ENCODE measurements at regions not wholly inside any gene's neighbourhood (a gene's known extent, or its start where the extent isn't known, plus 50 kb on each side); places are given as distances from the start of the nearest gene placed in this dataset.

DNA sequence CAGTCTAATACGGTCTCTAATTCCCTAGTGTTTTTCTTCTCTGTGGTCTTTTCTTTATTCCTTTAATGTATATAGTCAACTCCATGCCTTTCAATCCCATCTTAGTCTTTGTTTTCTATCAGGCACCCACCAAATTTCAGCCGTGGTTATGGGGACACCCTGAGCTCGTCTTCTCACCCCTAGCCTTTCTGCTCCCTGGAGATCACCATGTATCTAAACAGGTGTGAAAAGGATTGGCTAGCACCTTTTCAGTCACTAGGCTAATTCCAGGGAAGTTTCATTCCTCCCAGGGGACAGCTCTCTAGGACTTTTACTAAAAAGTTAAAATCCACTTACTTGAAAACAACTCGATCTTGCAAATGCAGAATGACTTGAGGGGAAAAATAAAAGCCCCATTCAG, 291.3 kb downstream of the ETNK1 start:
- no peak for DNase-seq

DNA sequence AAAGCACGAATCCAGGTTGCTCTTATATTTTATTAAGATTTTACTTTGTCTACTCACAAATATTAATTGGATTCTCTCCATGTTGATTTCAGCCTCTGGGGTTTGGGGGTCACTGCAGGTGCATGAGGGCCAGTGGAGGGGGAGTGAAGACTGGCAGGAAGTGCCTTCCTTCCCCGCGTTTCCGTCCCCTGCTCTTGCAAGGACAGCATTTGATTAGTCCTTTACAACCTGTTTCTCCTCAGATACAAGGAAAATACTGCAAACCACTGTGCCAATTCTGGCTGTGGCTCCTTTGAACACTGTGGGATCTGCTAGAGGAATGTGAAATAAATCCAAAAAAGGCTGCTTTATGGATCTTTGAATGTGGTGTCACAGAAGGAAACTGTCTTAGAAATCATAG, 291.8 kb downstream of the ETNK1 start:
- no peak for DNase-seq

DNA sequence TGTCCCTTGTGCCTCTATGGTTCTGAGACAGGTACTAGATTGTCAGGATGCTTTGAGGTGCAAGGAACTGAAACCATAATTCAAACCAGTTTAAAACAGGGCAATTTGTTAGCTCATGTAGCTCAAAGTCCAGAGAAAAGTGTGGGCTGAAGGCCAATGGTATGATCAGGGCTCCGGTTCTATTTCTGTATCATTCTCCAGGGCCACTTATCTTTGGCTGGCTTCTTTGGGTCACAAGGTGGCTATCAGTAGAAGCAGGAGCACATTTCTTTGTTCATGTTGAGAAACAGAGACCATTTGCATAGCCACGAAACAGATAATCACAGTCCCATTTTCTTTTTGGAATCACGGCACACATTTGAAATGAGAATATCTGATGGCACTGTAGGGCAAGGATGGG, 294.9 kb downstream of the ETNK1 start:
- DNase-seq, result no peak

DNA sequence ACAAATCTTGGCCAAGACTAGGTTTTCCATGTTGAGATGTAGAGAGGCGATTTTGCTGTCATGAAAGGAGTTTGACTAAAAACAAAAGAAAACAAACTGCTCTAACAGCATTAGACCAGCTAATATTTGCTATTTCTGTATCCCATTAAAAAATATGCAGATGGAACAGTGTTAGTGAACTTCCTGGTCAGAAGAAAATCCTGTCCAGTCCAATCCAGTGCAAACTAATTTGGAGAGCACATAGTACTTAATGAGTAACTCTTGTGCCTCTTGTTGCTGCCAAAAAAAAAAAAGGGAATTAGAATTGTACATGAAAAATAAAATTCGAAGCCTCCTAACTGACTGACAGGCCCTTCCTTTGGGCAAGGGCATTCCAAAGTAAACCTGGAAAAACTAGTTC, 298.8 kb downstream of the ETNK1 start:
- DNase-seq, result no peak

DNA sequence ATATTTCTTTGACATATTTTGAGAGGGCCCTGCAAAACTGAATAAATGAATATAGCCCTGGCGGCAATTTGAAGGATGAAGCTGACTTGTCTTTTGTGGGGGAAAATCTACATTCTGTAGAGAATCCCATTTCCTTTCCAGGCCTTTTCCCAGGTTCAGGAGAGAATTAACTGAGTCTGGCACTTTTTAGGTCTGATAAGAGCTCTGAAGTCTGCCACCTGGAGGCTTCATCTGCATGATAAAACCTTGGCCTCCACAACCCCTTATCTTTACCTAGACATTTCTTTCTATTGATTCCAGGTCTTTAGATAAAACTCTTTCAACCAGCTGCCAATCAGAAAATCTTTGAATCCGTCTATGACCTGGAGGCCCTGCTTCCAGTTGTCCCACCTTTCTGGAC, 299.4 kb downstream of the ETNK1 start:
- DNase-seq, result no peak

DNA sequence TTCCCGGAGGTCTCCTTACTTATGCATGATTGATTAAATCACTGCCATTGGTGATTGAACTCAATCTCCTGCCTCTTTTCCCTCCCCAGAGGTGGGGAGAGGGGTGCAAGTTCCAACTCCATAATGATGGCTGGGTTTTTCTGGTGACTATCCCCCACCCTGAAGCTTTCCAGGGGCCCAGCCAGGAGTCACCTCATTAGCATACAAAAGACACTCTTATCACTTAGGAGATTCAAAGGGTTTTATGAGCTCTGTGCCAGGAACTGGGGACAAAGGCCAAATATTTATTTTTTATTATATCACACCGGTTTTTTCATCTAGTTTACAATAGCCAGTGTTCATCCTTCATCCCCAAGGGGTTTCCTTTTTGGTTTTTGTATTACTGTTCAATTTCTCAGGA, 300.7 kb downstream of the ETNK1 start:
- no peak for DNase-seq

DNA sequence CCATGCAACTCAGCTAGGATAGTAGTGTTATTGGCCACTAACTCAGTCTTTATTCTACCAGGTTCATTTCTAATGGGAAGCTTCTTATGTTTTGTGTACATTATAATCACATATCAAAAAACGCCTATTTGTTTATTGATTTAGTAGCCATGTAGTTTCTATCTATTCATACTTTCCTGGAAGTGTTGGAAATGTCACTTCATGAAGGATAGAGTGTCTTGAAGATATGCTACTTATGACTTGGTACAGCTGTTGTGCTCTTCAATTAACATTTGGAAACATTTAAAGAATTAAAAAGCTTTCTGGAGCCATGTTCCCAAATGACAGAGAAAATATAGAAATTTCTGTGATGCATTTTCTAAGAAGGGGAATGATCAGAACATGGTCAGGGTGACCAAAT, 307.5 kb downstream of the ETNK1 start:
- no peak for DNase-seq

DNA sequence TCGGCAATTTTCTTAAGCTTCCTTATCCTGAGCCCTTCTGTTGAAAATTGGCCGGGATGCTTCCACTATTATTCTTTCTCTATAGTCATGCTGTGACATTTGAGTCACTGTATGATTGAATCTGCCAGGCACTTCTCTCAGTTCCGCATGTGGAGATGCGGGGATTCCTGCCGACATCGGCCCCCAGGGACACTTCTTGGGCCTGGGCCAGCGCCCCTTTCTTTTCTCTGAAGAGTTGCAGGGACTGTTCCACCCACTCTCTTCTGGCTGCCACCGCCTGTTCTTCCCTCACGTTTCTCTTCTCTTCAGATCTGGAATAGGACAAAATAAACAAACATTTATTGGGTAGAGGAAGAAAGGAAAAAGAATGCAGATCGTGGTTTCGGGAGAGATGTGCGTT, 310.1 kb downstream of the ETNK1 start:
- no peak for DNase-seq

DNA sequence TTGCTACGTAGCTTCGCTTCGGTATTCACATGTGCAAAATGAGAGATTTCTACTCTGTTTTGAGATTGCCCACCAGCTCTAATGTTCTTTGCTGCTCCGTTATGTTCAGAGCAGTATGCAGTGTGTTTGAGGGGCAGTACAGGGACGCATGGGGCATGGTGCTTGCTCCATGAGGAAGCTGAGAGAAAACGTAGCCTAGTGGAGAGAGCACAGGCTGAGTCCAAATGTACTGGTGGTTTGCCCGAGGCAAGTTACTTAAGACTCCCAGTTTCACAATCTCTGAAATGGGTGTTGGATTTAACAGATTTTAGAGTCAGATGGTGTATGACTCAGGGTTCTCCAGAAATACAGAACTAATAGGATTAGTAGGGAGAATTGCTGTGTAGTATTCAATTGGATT, 310.5 kb downstream of the ETNK1 start:
- no peak for DNase-seq

DNA sequence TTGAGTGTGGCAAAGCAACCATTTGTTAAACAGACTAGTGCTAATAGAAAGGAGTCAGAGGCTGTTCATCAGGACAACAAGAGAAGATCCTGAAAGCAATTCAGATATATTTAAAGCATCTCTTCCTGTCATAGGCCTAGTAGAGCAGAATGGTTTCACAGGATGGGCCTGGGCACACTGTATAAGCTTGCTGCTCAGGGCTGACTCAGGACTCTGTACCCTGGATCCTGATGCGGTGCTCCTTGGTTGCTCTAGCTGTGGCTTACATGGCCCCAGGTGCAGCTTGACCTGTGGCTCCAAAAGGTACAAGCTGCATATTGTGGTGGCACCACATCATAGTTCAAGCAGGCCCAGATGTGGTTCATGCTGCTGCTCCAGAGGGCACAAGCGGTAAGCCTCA, 313.4 kb downstream of the ETNK1 start:
- no peak for DNase-seq

DNA sequence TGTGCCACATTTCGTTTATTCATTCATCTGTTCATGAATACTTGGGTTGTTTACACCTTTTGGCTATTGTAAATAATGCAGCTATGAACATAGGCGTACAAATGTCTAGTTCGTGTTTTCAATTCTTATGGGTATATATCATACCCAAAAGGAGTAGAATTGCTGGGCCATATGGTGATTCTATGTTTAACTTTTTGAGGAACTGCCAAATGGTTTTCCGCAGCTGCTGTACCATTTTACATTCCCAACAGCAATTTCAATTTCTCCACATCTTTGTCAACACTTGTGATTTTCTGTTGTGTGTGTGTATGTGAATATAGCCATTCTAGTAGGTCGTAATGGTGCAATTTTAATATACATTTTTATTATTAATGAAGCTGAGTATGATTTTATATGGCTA, 326.2 kb downstream of the ETNK1 start:
- no peak for DNase-seq

DNA sequence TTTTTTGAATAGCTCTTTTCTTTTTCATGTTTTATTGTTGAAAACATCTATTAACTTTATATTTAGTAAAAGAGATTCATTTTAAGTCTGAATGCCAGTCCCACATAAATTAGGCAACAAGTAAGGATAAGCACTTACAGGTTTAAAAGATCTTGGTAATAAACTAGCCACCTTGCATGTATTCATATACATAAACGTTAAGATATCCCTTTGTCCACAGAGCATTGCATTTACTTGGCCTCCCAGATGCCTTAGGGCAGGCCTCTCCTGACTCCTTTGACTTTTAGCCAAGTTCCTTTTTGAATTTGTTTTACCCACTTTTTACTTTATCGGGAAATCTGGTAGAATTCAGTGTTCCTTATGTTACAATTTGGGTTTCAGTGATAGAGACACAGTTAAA, 331.7 kb downstream of the ETNK1 start:
- no peak for DNase-seq

DNA sequence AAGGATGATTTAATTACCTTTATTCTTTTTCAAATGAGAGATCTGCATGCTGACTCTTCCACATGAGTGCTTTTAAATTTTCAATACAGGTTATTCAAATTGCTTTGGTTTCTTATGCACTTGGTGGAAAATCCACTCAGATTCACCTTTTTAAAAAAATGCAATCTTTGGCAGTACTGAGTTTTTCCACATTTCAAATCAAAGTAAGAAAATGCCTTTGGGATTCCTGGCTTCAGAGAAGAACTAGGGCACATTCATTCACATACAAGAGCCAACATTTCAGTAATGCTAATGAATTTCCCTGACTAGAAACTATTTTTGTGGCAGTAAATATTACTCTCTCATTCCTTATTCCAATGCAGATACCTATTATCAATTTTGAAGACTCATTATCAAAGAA, 342.2 kb downstream of the ETNK1 start:
- no peak for DNase-seq

DNA sequence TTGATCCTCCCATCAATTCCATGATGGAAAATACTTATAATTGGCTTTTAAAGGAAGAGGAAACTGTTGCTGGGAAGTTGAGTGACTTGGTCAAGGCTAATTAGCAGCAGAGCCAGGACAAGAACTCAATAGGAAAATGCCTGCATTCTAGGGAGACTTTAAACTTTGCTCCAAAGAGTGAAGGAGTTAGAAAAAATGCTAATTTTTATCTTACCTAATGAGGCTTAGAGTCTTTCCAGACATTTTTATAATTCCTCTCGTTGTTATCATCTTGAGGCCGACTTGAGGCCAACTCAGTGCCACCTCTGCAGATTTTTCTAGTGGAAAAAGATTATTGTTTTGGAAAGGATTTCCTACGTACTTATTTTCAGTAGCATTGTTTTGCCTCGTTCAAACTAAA, 344.6 kb downstream of the ETNK1 start:
- DNase-seq, result no peak

DNA sequence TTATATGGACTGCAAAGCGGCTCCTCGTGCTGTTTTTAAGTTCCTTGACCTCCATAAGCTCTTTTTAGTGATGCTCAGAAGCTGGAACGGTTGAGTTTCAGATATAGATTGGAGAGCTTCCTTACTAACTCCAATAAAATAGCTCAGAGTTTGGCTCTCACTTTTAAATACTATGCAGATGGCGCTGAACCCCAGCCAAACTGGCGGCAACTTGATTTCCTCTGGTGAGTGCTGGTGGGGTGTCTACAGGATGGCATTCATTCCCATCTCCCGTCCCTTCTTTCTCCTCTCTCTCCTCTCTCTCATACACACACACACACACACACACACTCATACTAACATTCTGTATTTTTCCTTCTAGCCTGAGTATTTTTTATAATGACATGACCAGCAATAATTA, 346.3 kb downstream of the ETNK1 start:
- no peak for DNase-seq

DNA sequence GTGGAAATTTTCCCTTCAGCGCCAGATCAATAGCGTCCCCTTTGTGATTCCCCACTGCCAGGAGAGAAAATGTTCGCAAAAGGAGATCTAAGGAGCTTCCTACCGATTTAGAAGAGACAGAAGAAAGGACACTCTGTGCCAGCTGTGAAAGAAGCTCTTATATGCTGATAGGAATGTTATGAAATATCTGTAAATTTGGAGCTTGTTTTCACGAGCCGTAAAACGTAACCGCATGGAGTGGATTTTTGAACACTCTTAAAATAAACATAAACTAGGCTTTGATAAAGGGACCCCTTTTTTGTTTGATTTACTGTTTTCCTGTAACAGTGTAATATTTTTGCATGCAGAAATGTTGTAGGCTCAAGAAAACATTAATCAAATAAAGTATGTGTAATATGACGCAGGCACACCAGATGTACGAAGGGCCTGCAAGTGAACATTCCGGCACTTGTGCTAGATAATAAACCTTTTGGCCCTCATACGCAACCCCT, 346.8 kb downstream of the ETNK1 start:
- DNase-seq, result no peak

DNA sequence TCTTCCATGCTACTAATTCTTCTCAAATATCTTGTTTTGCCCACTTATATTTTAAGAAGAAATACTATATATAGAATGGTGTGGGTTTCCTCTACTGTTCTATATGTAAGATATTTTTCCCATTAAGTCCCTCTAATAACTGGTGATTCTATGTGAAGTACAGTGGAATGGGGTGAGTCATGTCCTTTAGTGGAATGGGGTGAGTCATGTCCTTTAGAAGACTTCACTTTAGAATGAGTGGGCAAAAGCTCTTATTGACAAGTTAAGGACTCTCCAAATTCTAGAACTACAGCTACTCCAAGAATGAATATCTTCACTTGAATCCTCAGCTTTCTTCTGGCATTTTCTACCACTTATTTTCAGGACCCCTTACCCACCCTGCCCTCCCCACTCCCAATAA, 349.9 kb downstream of the ETNK1 start:
- no peak for DNase-seq

DNA sequence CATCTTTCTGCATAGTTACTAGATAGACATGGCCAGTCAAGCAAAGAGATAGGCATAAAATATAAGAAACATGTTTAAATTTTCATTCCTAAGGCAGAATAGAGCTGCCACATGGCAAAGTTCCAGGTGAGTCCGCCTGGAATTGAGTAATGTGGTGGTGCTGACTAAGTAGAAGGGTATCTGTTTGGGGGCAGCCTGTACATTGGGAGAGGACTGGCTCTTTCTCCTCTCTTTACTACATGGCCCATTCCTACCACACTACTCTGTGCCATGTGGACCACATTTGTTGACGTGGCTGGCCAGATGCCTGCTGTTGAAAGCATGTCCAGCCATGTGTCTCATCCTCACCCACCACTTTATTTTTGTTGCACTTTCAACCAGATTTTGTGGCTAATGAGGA, 354.0 kb downstream of the ETNK1 start:
- no peak for DNase-seq

DNA sequence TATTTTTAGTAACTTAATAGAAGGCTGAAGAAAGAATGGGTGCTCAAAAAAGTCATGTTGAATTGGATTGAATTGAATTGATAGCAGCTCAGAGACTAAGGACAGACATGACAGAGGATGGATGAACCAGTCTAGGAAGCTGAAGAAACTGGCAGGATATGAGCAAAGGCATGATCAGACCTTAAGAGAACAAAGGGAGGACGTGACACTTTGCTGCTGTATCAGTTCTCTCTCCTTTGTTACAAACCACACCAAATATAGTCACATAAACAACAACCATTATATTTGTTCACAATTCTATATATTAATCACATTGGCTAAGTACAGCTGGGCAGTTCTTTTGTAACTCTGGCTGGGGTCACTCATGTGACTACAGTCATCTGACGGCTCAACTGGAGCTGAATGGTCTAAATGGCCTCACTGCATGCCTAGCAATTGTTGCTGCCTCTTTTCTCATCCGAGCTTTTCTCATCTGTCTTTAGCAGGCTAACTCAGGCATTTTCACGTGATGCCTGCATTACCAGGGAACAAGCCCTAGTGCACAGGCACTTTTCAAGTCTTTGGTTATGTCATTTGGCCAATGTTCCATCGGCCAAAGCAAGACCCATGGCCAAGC, 355.0 kb downstream of the ETNK1 start:
- DNase-seq, result no peak

DNA sequence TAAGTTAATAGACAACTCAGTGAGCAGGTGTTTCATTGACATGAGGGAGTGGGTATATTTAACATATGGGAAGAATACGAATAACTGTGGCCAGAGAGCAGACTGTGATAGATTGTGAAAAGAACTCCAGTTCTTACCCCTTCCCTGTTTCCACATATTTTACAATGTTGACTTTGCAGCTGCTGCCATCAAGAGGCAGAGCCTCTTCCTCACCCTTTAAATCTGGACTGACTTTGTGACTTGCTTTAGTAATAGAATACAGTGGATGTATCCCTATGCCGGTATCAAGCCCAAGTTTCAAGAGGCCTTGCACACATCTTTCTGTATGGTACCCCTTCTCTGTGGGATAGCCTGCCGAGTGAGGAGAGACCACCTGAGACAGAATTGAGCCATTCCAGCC, 356.7 kb downstream of the ETNK1 start:
- DNase-seq, result no peak

DNA sequence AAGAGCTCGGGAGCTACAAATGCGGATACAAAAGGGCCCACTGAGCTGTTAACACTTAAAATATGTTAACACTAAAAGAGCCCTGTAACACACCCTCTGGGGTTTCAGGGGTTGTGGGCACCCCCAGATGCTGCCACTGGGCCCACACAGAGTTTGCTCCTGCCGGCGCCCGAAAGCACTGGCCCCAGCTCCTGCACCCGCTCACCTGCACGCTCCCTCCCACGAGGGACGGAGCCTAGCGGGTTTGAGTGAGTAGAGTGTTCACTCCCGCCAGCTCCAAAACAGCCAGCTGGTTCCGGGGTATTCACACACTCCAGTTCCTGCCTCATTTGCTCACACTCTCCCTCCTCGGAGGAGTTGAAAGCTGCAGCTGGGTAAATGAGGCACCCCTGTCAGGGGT, 357.7 kb downstream of the ETNK1 start:
- DNase-seq, result no peak

DNA sequence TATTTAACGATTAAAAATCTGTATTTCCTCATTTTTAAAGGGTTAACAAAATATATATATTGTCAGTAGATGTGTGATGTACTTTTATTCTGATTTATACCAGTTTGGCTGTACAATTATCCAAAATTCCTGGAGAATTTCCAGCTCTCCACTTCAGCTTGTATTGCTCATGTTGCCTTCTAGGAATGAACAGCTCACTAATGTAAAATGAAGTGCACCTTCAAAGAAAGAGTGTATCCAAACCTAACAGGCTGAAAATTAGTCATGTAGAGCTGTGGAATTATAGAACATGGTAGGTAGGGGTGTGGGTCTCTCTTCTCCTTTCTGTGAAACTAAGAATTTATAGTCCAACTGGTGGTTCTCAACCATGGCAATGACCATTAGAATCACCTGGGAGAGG, 362.0 kb downstream of the ETNK1 start:
- no peak for DNase-seq

DNA sequence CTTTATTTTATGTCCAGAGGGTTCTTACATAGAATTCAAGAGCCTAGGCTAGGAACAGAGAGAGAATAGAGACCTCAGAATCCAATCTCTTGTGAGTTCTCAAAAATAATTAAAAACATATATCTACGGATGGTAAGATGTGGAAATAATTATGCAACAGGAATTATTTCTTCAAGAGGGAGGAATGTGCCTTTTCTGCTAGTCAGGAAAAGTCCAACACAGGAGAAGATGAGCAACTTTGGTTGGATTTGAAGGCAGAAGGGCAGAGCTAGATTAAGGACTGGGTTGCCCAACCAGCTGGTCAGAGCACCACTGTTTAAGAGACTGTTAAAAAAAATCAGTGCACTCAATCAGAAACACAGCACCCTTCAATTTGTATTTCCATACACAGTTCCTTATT, 365.5 kb downstream of the ETNK1 start:
- DNase-seq, result no peak

DNA sequence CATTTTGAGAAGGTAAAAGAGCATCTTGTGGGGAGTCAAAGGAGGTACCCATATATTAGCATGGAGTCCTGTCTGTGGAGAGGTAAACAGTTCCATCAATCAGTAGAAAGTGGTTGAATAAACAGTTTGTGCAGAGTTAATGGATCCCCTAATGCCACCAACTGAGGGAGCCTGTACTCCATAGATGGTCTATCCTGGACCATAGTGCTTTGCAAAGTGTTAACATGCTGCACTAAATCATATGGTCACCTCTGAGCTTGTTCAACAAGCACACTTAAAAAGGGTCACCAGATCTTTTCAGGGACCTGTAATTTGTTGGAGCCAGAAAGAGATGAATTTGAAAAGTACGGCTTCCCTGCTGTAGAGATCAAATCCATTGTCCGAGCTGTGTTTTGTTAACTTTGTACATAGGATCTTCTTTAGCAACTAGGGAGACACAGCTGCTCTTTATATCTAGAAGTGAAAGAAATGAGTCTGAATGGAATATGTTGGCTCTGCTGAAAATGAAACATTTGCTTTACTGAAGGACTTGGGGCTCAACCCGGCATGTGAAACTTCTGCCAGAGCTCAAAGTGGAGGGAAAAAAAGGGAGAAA, 366.4 kb downstream of the ETNK1 start:
- DNase-seq, result no peak

DNA sequence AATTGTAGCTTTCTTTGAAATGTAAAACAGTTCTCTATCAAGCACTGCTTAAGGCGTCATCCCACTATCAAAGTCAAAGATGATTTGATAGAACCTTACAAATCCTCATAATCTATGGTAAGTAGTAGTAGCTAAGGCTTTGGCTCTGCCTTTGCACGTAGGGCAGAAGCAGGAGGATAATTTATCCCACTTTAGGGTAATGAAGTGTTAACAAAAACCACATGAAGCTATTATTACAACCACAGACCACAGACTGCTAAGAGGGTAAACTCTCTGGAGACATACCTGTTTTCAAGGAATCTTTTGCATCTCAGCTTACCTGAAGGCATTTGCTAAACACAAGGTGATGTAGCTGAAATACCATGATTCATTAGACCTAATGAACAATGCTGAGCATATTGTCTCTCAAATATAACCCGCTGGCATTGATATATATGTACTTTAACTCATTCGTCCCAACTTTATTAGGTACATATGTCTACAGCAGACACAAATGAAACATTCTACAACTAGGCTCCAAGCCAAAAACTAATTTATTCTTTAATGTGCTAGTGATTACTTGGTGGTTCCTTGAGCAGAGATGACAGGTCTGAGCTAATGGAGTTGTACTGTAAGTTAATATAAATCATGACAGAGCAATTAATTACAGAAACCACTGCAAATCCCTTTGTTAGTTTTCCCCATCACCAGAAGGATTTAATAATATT, 368.8 kb downstream of the ETNK1 start:
- no peak for DNase-seq

All from activated CD4-positive, alpha-beta T cell treated with anti-CD3 and anti-CD28 coated beads, Interleukin-2, amount 50 U/mL, for 16 hours (primary cell).